ENCODE measurements at regions not wholly inside any gene's neighbourhood (a gene's known extent, or its start where the extent isn't known, plus 50 kb on each side); places are given as distances from the start of the nearest gene placed in this dataset.

GRCh38 chr5:54927097-54927746, 58.2 kb downstream of the ESM1 start:
- DNase-seq (ENCODE audit: low read depth, low spot score) = no peak

GRCh38 chr5:54924487-54924886, 60.9 kb downstream of the ESM1 start:
- no peak for DNase-seq (ENCODE audit: low read depth, low spot score)

GRCh38 chr5:54917323-54917722, 68.1 kb downstream of the ESM1 start:
- no peak for DNase-seq (ENCODE audit: low read depth, low spot score)

- no peak for DNase-seq (ENCODE audit: low read depth, low spot score)
These were observed 69.8 kb downstream of the ESM1 start for GRCh38 chr5:54915466-54916027.

GRCh38 chr5:54912021-54912420, 73.4 kb downstream of the ESM1 start:
- DNase-seq (ENCODE audit: low read depth, low spot score) = no peak

- peak; percentile 57 for DNase-seq (ENCODE audit: low read depth, low spot score)
These were observed 75.2 kb downstream of the ESM1 start for GRCh38 chr5:54909911-54910870.

GRCh38 chr5:54908774-54909525, 76.4 kb downstream of the ESM1 start:
- no peak for DNase-seq (ENCODE audit: low read depth, low spot score)

GRCh38 chr5:54905942-54906537, 79.4 kb downstream of the ESM1 start:
- peak; percentile 83 for DNase-seq (ENCODE audit: low read depth, low spot score)

- DNase-seq (ENCODE audit: low read depth, low spot score) = no peak
These were observed 80.1 kb downstream of the ESM1 start for GRCh38 chr5:54905246-54905795.

GRCh38 chr5:54904425-54904824, 81.0 kb downstream of the ESM1 start:
- peak; percentile 72 for DNase-seq (ENCODE audit: low read depth, low spot score)

GRCh38 chr5:54902791-54903473, 82.5 kb downstream of the ESM1 start:
- peak; percentile 85 for DNase-seq (ENCODE audit: low read depth, low spot score)

GRCh38 chr5:54900984-54901725, 84.2 kb downstream of the ESM1 start:
- DNase-seq (ENCODE audit: low read depth, low spot score) = peak; percentile 26

GRCh38 chr5:54897001-54897400, 88.4 kb downstream of the ESM1 start:
- no peak for DNase-seq (ENCODE audit: low read depth, low spot score)

GRCh38 chr5:54895816-54896341, 89.5 kb downstream of the ESM1 start:
- peak; percentile 84 for DNase-seq (ENCODE audit: low read depth, low spot score)

GRCh38 chr5:54894957-54895815, 90.2 kb downstream of the ESM1 start:
- peak; percentile 19 for DNase-seq (ENCODE audit: low read depth, low spot score)

GRCh38 chr5:54889826-54890225, 95.6 kb downstream of the ESM1 start:
- DNase-seq (ENCODE audit: low read depth, low spot score) = peak; percentile 93

- DNase-seq (ENCODE audit: low read depth, low spot score) = no peak
These were observed 97.7 kb downstream of the ESM1 start for GRCh38 chr5:54887663-54888062.

GRCh38 chr5:54886866-54887265, 98.5 kb downstream of the ESM1 start:
- DNase-seq (ENCODE audit: low read depth, low spot score) = peak; percentile 65

GRCh38 chr5:54885636-54886035, 99.8 kb downstream of the ESM1 start:
- DNase-seq (ENCODE audit: low read depth, low spot score) = no peak

Measured in astrocyte of the hippocampus (primary cell).